K562 (cell line): ENCODE measurements at regions not wholly inside any gene's neighbourhood (a gene's known extent, or its start where the extent isn't known, plus 50 kb on each side); places are given as distances from the start of the nearest gene placed in this dataset.

Experiments used
- ARHGAP35 ChIP-seq: fragments of 450-650 bp; IDR thresholded peaks from 2 replicates; pipeline ENCODE4 v1.6.1; 2018; ENCODE audit not compliant: partially characterized antibody
- BCLAF1 ChIP-seq, 2 experiments: fragments of 450-650 bp in 1 of 2; IDR thresholded peaks; 2 replicates each; pipeline ENCODE4 v1.6.1; 2011 to 2017; ENCODE audit warnings: low read depth in 2 of 2, antibody characterized with exemption in 1 of 2, borderline replicate concordance in 1 of 2, low read length in 1 of 2, mild to moderate bottlenecking in 1 of 2, mixed read lengths in 1 of 2; ENCODE audit not compliant: control insufficient read depth in 1 of 2
- CC2D1A ChIP-seq: fragments of 450-650 bp; IDR thresholded peaks from 2 replicates; pipeline ENCODE4 v1.6.1; 2017; ENCODE audit warnings: mild to moderate bottlenecking
- CEBPG ChIP-seq, 3 experiments: fragments of 200-800 bp in 1 of 3; sonication (Bioruptor generic) in 1 of 3; sonication (generic) in 1 of 3; formaldehyde crosslinking in 1 of 3; IDR thresholded peaks in 2 of 3; conservative IDR thresholded peaks in 1 of 3; 2 replicates each; pipeline versions ENCODE4 v1.6.1 to v1.8.0; 2016 to 2022; ENCODE audit warnings: missing compliant biosample characterization in 2 of 3, missing genetic modification characterization in 2 of 3, mild to moderate bottlenecking in 1 of 3, missing genetic modification reagents in 1 of 3
- DPF2 ChIP-seq: fragments of 450-650 bp; IDR thresholded peaks from 2 replicates; pipeline ENCODE4 v1.6.1; 2016
- ELK3 ChIP-seq: fragments of 450-650 bp; formaldehyde crosslinking; IDR thresholded peaks from 2 replicates; pipeline ENCODE4 v1.4.0; 2020; ENCODE audit warnings: mild to moderate bottlenecking
- EP300 ChIP-seq: IDR thresholded peaks from 2 replicates; pipeline ENCODE4 v1.6.1; 2012; ENCODE audit warnings: low read length, improper control_type of control experiment
- FUS ChIP-seq: fragments of 200-400 bp; formaldehyde crosslinking; optimal IDR thresholded peaks from 2 replicates; pipeline ENCODE3; 2017; ENCODE audit warnings: low read depth, low read length
- IFI16 ChIP-seq: fragments of 250-450 bp; sonication (Bioruptor Pico); IDR thresholded peaks from 2 replicates; pipeline ENCODE4 v2.1.2; 2022; ENCODE audit warnings: mild to moderate bottlenecking, inconsistent platforms
- KDM2B ChIP-seq: fragments of 250-450 bp; sonication (Bioruptor Pico); IDR thresholded peaks from 2 replicates; pipeline ENCODE4 v1.8.0; 2021; ENCODE audit warnings: mild to moderate bottlenecking, moderate library complexity
- NFIC ChIP-seq: fragments of 450-650 bp; IDR thresholded peaks from 2 replicates; pipeline ENCODE4 v1.6.1; 2017; ENCODE audit warnings: mild to moderate bottlenecking, inconsistent platforms
- PRMT5 ChIP-seq: sonication (generic); formaldehyde crosslinking; IDR thresholded peaks from 2 replicates; pipeline ENCODE4 v1.5.0; 2020; ENCODE audit warnings: missing genetic modification reagents
- SAFB2 ChIP-seq: fragments of 200-400 bp; formaldehyde crosslinking; IDR thresholded peaks from 2 replicates; pipeline ENCODE4 v1.6.1; 2018; ENCODE audit warnings: borderline replicate concordance, low read length, low read depth, moderate library complexity; ENCODE audit not compliant: severe bottlenecking
- SNIP1 ChIP-seq: fragments of 450-650 bp; IDR thresholded peaks from 2 replicates; pipeline ENCODE4 v1.7.1; 2017; ENCODE audit warnings: low read depth, mild to moderate bottlenecking
- TEAD4 ChIP-seq, 2 experiments: sonication (generic) in 1 of 2; formaldehyde crosslinking in 1 of 2; IDR thresholded peaks; 2 replicates each; pipeline versions ENCODE4 v1.6.1 to v1.8.0; 2012 to 2022; ENCODE audit warnings: borderline replicate concordance in 1 of 2, inconsistent platforms in 1 of 2, low read length in 1 of 2, mild to moderate bottlenecking in 1 of 2, missing genetic modification reagents in 1 of 2
- TFE3 ChIP-seq: fragments of 450-650 bp; formaldehyde crosslinking; IDR thresholded peaks from 2 replicates; pipeline ENCODE4 v1.4.0; 2020; ENCODE audit warnings: mild to moderate bottlenecking, mixed read lengths
- TGIF2 ChIP-seq: sonication (generic); formaldehyde crosslinking; IDR thresholded peaks from 2 replicates; pipeline ENCODE4 v1.8.1; 2022; ENCODE audit warnings: mild to moderate bottlenecking, missing genetic modification reagents, moderate library complexity
- ZC3H11A ChIP-seq: IDR thresholded peaks from 2 replicates; pipeline ENCODE4 v1.6.1; 2012; ENCODE audit warnings: low read depth, low read length, improper control_type of control experiment
- ZNF274 ChIP-seq: IDR thresholded peaks from 2 replicates; pipeline ENCODE4 v1.6.1; 2011; ENCODE audit warnings: low read depth, mild to moderate bottlenecking, low read length, moderate library complexity, borderline replicate concordance
- ZNF354B ChIP-seq: fragments of 250-450 bp; sonication (Bioruptor Pico); IDR thresholded peaks from 2 replicates; pipeline ENCODE4 v1.4.0; 2020
- ZNF551 ChIP-seq: fragments of 250-450 bp; sonication (Bioruptor Pico); IDR thresholded peaks from 2 replicates; pipeline ENCODE4 v1.5.0; 2021; ENCODE audit warnings: mild to moderate bottlenecking, moderate library complexity
- ZNF583 ChIP-seq: fragments of 250-450 bp; sonication (Bioruptor Pico); IDR thresholded peaks from 2 replicates; pipeline ENCODE4 v1.4.0; 2020
- TF ChIP-seq, protein P1 (sequence below): sonication (generic); IDR thresholded peaks from 2 replicates; pipeline ENCODE4 v1.6.1; 2016

- TF ChIP-seq EP300 (peak; percentile 67), SAFB2 (no peak), CEBPG (CRISPR knock-in tag; IDR thresholded peaks at IDR 0.05) (no peak), CEBPG (tag; conservative IDR thresholded peaks at IDR 0.05 in 1 of 2, IDR thresholded peaks at IDR 0.05 in 1 of 2) (peak; percentile 77 to 84), TFE3 (CRISPR knock-in tag) (peak; percentile 99), IFI16 (CRISPR knock-in tag) (no peak), ZNF551 (CRISPR knock-in tag) (no peak), ELK3 (CRISPR knock-in tag) (no peak), ZNF354B (CRISPR knock-in tag) (no peak), FUS (no peak), BCLAF1 (IDR thresholded peaks at IDR 0.05; ENCODE audit: borderline replicate concordance in 1 of 2, control insufficient read depth in 1 of 2, low read depth in 2 of 2, low read length in 1 of 2) (no peak), NFIC (no peak), ZC3H11A (no peak), SNIP1 (no peak), CC2D1A (peak; percentile 65), PRMT5 (CRISPR knock-in tag) (no peak), ARHGAP35 (no peak), TGIF2 (CRISPR knock-in tag) (no peak), DPF2 (peak; percentile 47; the same call in 1 of the 2 replicates), KDM2B (CRISPR knock-in tag) (no peak), ZNF583 (no peak), ZNF274 (no peak), TEAD4 (IDR thresholded peaks at IDR 0.05; ENCODE audit: low read length) (peak; percentile 34; the same call in 1 of the 2 replicates), TEAD4 (CRISPR knock-in tag; IDR thresholded peaks at IDR 0.05; ENCODE audit: borderline replicate concordance) (no peak)
- TF ChIP-seq, protein P1, sequence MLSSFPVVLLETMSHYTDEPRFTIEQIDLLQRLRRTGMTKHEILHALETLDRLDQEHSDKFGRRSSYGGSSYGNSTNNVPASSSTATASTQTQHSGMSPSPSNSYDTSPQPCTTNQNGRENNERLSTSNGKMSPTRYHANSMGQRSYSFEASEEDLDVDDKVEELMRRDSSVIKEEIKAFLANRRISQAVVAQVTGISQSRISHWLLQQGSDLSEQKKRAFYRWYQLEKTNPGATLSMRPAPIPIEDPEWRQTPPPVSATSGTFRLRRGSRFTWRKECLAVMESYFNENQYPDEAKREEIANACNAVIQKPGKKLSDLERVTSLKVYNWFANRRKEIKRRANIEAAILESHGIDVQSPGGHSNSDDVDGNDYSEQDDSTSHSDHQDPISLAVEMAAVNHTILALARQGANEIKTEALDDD, result no peak
These were observed 309.3 kb downstream of the PRL start (continued) for GRCh38 chr6:21987501-21987957.
